K562 (cell line): ENCODE measurements at regions not wholly inside any gene's neighbourhood (a gene's known extent, or its start where the extent isn't known, plus 50 kb on each side); places are given as distances from the start of the nearest gene placed in this dataset.
A peak's percentile ranks its signal among the peaks of the same experiment; 100 is the strongest.

ENCODE experiments used
- DNMT1 ChIP-seq: fragments of 450-650 bp; IDR thresholded peaks from 2 replicates; pipeline ENCODE4 v1.6.1; 2016; ENCODE audit warnings: antibody characterized with exemption, mild to moderate bottlenecking
- RBM39 ChIP-seq: fragments of 200-400 bp; formaldehyde crosslinking; optimal IDR thresholded peaks from 2 replicates; pipeline ENCODE3; 2018; ENCODE audit warnings: low read depth, low read length
- ZBTB40 ChIP-seq, 2 experiments: fragments of 450-650 bp in 1 of 2; sonication (generic) in 1 of 2; formaldehyde crosslinking in 1 of 2; IDR thresholded peaks; 2 replicates each; pipeline versions ENCODE4 v1.7.1 to v1.9.0; 2016 to 2022; ENCODE audit warnings: inconsistent platforms in 1 of 2, mild to moderate bottlenecking in 1 of 2, missing genetic modification reagents in 1 of 2
- ZNF316 ChIP-seq: fragments of 450-650 bp; IDR thresholded peaks from 2 replicates; pipeline ENCODE4 v1.6.1; 2016
- ZNF77 ChIP-seq: fragments of 250-450 bp; sonication (Bioruptor Pico); IDR thresholded peaks from 2 replicates; pipeline ENCODE4 v1.5.0; 2020
- TF ChIP-seq, protein P1 (sequence below): fragments of 250-450 bp; sonication (Bioruptor Pico); IDR thresholded peaks from 2 replicates; pipeline ENCODE4 v1.4.0; 2020
- TF ChIP-seq, protein P2 (sequence below): fragments of 250-450 bp; sonication (Bioruptor Pico); IDR thresholded peaks from 2 replicates; pipeline ENCODE4 v1.6.1; 2021; ENCODE audit warnings: mild to moderate bottlenecking
- TF ChIP-seq, protein P3 (sequence below): sonication (generic); formaldehyde crosslinking; IDR thresholded peaks from 2 replicates; pipeline ENCODE4 v1.8.0; 2022; ENCODE audit warnings: mild to moderate bottlenecking, missing genetic modification reagents, borderline replicate concordance
- TF ChIP-seq, protein P4 (sequence below): fragments of 250-450 bp; sonication (Bioruptor Pico); IDR thresholded peaks from 2 replicates; pipeline ENCODE4 v1.8.0; 2021; ENCODE audit warnings: moderate library complexity, mild to moderate bottlenecking, inconsistent platforms

DNA sequence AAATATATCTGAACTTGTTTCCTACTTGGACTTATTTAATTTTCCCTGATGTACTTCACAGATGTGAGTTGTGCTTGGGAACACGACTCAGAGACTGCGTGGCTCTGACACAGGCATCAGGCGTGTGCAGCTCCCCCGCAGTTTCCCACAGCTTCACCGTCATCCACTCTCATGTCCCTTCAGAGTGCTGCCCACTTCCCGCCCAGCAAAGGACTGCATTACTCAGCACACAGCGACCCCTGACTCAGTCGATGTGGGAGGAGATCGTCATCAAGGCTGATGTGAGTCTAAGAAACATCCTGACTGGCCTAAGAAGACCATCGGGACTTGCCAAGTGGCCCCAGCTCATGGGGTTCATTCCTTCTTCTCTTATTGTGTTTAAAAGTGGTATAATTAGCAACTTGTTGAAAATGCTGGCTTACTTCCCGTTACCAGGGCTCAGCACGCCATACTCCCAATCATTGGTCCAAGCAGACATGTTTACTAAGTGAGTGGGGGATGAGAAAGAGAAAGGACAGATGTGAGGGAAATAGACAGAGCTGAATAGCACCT lies 539.4 kb upstream of the JARID2 start (continued):
- TF ChIP-seq, protein P1, sequence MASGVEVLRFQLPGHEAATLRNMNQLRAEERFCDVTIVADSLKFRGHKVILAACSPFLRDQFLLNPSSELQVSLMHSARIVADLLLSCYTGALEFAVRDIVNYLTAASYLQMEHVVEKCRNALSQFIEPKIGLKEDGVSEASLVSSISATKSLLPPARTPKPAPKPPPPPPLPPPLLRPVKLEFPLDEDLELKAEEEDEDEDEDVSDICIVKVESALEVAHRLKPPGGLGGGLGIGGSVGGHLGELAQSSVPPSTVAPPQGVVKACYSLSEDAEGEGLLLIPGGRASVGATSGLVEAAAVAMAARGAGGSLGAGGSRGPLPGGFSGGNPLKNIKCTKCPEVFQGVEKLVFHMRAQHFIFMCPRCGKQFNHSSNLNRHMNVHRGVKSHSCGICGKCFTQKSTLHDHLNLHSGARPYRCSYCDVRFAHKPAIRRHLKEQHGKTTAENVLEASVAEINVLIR (CRISPR knock-in tag), result 0 out of 2 replicates have a peak, but pooled peaks have one; percentile 32
- TF ChIP-seq, protein P2, sequence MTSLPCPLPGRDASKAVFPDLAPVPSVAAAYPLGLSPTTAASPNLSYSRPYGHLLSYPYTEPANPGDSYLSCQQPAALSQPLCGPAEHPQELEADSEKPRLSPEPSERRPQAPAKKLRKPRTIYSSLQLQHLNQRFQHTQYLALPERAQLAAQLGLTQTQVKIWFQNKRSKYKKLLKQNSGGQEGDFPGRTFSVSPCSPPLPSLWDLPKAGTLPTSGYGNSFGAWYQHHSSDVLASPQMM (CRISPR knock-in tag), result no peak
- peak; percentile 53 for TF ChIP-seq RBM39
- TF ChIP-seq, protein P3, sequence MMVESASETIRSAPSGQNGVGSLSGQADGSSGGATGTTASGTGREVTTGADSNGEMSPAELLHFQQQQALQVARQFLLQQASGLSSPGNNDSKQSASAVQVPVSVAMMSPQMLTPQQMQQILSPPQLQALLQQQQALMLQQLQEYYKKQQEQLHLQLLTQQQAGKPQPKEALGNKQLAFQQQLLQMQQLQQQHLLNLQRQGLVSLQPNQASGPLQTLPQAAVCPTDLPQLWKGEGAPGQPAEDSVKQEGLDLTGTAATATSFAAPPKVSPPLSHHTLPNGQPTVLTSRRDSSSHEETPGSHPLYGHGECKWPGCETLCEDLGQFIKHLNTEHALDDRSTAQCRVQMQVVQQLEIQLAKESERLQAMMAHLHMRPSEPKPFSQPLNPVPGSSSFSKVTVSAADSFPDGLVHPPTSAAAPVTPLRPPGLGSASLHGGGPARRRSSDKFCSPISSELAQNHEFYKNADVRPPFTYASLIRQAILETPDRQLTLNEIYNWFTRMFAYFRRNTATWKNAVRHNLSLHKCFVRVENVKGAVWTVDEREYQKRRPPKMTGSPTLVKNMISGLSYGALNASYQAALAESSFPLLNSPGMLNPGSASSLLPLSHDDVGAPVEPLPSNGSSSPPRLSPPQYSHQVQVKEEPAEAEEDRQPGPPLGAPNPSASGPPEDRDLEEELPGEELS (CRISPR knock-in tag), result no peak
- no peak for TF ChIP-seq ZNF77 (CRISPR knock-in tag)
- TF ChIP-seq, protein P4, sequence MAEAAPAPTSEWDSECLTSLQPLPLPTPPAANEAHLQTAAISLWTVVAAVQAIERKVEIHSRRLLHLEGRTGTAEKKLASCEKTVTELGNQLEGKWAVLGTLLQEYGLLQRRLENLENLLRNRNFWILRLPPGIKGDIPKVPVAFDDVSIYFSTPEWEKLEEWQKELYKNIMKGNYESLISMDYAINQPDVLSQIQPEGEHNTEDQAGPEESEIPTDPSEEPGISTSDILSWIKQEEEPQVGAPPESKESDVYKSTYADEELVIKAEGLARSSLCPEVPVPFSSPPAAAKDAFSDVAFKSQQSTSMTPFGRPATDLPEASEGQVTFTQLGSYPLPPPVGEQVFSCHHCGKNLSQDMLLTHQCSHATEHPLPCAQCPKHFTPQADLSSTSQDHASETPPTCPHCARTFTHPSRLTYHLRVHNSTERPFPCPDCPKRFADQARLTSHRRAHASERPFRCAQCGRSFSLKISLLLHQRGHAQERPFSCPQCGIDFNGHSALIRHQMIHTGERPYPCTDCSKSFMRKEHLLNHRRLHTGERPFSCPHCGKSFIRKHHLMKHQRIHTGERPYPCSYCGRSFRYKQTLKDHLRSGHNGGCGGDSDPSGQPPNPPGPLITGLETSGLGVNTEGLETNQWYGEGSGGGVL (CRISPR knock-in tag), result no peak
- peak; percentile 77 for TF ChIP-seq ZNF316
- TF ChIP-seq ZBTB40 (IDR thresholded peaks at IDR 0.05), result 0 out of 2 replicates have a peak, but pooled peaks have one; percentile 18
- TF ChIP-seq ZBTB40 (CRISPR knock-in tag; IDR thresholded peaks at IDR 0.05), result no peak
- TF ChIP-seq DNMT1, result no peak
